Middle frontal gyrus (tissue), 1 donor: ENCODE measurements at regions not wholly inside any gene's neighbourhood (a gene's known extent, or its start where the extent isn't known, plus 50 kb on each side); places are given as distances from the start of the nearest gene placed in this dataset.

Source experiments
- DNase-seq: peaks from one replicate; pipeline ENCODE4 v3.0.0-alpha.2; 2015; ENCODE audit warnings: low spot score; ENCODE audit errors: extremely low spot score

DNA sequence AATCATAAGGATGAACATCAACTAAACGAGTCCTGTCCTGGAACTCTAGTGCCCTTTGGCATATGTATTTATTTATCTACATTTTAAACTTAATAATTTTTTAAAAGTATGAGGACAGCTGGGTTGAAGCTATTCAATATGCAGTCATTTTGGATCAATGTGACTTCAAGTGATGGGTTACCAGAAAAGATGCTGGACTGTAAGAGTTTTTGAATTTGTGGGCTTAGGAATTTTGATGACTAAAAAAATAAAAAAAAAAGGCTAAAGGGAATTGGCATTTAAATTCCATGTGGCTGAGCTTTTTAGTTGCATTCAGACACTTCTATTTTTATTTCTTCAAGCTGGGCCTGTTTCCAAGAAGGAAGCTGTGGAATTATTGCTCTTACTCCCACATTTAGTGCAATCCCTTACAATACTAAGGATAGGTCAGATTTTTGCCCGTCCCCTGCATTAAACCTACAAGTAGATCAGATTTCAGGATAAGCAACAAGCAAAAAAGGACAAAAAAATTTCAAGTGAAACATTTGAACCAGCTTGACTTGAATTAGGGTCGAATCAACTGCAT lies 704.2 kb upstream of the CITED2 start:
- DNase-seq = no peak

DNA sequence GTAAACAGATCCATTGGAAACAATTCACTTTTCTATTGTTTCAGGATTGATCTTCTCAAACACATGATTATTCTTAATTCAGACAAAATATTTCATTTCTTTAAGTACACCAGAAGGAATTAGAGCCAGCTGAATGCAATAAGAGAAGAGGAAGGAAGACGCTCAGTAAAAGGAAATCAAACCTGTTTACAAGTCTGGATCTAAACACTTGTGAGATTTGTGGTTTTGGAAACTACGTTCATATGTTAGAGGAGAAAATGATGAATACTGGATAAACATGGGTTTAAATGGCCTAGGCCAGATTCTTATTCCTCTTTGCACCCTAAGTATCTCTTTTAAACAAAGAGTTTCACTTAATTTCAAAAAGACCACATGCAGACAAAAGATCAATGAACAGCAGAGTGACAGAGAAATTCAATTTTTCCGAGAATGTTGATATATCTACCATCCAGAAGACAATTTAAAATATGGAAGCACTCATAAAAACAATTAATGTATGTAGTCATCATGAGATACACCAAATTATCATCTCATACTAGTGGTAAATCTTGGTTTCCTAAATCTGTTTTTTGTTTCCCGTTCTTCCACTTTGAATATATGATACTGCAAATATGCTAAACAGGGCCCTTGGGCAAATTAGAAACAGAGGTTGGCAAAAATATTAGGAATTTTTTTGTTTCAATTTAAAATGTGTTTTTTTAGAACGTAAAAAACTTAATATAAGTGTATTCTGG lies 703.5 kb upstream of the CITED2 start:
- no peak for DNase-seq

DNA sequence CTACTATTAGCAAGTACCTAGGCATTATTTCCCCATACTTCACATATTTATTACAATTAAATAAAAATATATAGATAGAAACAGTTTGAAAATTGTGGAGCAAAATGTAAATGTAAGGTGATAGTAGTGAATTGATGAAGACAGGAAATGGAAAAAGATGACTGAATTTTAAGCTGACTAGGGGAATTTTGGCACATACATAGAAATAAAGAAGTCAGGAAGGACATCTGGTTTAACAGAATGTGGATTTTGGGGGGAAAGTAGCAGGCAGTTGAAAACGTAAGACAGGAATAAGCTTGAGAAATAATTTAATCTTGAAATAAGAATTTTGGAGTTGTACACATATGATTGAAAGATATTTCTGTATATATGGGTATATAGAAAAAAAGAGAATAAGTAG lies 701.7 kb upstream of the CITED2 start:
- no peak for DNase-seq

DNA sequence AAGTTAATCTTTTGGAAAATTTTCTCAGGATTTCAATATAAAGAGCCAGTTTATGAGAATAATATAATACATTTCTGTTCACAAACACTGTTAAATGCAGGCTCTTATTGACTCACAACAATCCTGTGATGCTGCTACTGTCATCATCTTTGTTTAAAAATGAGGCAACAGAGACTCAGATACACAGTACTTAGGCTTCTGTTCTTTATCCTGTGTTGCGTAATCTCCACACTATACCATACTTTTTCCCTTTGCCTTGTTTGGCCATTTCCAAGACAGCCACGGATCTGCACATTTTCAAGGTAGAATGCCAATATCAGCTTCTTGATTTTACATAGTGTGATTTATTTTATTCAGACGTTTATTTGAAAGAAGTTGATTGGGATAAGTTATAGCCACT lies 699.0 kb upstream of the CITED2 start:
- no peak for DNase-seq

DNA sequence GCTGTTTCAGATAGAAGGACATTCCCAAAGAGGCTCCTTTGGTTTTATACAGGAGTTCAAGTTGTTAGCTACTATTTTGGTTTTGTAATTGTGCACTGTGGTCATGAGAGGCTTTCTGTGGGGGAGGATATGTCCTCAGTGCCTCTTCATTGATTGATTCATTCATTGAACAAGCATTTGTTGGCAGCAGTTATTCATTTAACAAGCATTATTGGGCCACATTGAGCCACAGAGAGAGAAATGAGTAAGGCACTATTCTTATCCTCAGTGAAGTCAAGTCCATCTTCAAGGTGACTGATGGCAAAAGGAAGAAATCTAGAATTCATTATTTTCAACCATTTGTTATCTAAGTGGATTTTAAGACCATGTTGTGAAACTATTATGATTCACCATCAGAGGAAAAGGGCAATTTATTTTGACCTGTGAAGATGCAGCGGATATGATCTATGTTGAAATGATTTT lies 697.2 kb upstream of the CITED2 start:
- DNase-seq = no peak

DNA sequence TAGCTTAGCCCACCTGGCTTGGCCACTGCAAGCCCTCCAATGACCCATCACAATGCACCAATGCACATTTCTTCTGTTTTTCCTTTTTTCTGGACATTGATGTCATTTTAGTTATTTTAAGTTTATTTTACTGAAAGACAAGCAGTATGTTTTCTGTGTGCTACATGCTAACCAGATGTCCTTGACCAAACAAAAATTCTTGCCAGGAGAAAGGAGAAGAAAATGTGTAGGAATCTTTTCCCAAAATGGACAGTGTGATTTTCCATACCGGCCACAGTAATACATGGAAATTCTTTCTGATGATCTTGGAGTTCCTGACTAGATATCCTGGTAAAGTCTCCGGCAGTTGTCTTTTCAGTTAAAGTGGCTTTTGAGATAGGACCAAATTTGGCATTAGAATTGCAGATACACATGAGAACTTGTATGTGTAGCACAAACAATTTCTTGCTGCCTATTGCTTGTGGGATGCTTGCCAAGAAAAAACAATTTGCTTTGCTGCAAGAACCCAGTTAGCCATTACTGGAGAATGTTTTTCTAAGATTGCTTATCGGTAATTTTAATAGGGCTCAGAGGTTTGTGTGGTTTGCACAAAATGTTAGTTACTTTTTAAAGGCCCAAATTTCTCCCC lies 696.5 kb upstream of the CITED2 start:
- no peak for DNase-seq

DNA sequence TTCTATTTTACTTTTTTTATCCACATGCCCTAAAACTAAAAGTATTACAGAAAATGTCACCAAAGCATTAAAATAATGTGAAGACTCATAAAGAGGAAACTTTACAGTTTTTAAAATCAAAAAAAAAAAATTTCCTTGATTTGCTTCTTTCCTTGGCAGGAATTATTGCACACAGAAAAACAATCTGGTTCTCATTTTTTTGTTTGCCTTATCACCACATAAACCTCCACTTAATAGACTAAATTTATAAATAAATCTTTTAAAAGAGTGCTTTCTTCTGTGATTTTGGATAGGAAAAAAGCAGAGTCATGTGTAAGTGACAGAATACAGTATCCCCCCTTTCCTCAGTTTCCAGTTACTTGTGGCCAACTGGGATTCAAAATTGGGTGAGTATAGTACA lies 695.1 kb upstream of the CITED2 start:
- no peak for DNase-seq

DNA sequence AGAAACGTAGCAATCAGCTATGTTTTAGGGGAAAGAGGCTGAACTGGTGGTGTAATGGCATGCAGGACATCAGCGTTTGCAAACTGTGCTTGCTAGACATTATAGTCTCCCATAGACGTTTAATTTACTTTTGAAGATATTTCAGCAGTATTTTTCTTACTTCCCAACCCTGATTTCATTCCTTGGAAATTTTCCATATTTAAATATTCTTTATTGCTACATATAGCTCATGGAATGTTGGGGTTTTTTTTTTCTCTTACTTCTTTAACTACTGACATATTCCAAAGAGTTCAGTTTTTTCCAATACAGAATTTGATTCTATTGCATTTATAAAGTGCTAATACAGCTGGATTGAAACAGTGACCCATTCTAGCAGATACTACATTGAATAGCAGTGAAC lies 694.4 kb upstream of the CITED2 start:
- no peak for DNase-seq

DNA sequence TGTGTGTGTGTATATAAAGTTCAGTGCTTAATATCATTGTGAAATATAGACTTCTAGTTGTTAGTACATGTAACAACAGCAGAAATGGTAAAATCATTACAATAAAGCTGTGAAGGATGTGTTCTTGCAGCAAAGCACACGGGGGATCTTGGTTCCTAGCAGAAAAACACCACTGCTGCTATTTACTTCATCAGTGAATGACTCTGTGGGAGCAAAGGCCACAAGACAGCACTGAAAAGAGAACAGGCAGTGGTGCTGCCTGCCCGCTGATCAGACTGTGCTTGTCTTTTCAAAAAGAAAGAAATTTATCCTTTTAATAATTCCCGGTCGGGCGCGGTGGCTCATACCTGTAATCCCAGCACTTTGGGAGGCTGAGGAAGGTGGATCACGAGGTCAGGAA lies 689.9 kb upstream of the CITED2 start:
- no peak for DNase-seq

DNA sequence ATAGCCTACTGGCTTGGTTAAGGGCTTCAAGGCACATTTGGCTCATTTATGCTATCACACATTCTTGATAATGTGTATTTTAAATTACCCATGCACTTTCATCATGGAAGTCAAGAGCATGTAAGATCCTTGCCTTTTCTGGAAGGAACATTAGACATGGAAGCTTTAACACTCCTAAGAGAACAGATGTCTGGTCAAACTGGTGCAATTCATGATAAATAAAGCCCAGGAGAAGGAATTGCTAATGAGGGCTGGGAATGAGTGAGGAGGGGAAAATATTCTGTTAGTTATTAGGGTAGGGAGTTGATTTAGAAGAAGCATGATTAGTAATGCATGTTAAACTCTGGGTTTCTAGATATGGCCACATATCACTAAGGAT lies 688.6 kb upstream of the CITED2 start:
- no peak for DNase-seq

DNA sequence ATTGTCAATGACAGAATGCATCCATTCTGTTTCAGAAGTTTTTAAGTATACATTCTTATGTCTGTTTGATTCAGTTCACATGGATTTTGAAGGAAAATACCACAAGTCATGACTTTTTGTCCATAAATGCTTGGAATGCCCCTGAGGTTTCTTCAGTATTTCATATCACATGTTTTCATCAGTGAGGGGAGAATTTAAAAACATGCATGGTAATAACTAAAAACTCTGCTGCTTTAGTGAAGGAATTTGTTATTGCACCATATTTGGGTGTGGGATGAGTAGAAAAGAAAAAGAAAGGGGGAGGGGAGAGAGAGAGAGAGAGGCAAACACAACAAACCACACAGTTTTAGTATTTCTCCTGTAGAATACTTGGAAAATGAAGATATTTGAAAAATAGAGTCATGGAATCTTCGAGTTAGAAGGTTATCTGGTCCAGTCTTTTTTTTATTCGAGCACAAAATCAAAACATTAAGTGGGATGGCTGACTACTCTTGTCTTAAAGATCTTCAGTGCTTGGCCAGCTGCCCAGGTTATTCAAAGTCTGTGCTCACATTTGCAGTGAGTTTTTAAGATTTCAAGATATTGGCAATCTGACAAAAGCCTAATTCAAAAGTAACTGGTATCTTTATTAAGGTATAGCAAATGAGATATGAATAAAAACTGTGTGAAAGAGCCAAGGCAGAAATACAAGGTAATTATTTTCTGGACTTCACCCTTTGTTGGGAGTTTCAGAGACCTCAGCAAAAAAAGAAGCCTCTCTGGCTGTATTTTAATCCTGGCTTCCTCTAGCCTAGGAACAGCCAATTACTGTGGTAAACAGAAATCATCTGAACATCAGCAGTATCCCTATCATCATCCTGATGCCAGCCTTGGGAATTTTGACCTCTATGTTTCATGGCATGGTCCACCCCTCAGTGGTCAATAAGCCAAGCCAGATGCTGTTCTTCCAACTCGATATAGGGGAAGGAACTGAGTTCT lies 687.9 kb upstream of the CITED2 start:
- no peak for DNase-seq

DNA sequence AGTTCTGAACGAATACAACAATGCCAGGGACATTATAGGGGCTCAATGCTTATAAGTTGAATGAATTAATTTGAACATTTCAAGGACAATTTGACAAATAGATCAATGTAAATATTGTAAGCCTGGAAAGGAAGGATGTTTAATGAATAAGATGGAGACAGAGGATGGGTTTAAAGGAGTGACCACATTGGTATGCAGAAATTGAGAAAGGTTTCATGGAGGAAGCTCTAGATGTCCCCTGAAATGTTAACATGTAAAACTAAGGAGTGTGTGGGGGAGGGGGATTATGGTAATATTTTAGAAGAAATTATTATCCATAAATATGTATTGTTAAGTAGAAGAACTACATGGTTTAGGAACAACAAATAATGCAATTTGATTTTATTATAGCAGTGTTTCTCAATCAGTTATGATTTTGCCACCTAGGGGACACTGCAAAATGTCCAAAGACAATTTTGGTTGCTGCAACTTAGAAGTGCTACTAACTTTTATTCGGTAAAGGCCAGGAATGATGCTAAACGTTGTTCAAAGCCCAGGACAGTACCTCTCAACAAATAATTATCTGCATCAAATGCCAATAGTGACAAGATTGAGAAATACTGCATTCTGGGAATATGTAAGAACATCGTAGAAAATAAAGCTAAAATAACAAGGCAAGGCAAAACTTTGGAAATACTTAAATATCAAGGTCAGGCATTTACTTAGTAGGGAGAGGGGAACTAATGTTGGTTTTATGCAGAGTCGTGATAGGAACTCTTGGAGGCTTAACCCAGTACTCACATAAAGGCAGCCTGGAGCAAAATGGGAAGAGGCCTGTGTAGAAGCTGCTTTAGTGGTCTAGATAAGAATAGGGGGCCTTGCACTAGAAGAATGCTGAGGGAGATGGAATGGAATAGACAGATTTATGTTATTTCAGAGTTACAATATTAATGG lies 686.9 kb upstream of the CITED2 start:
- no peak for DNase-seq

DNA sequence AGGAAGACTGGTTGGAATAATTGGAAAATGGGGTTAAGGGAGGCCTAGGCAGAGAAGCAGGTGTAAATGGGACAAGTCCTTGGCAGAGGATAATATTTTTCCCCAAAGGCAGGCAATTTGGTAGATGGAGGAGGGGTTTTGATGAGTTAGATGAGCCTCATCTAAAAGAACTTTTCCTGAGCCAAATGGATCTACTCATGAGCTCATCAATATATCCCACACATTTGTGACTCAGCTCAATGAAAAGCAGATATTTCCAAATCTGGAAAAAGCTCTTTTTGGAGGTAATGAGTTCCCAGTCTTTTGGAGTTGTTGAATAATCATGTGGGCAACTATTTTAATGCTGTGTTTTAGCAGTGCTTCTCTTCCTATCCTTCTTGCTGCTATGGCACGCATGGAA lies 685.5 kb upstream of the CITED2 start:
- no peak for DNase-seq

DNA sequence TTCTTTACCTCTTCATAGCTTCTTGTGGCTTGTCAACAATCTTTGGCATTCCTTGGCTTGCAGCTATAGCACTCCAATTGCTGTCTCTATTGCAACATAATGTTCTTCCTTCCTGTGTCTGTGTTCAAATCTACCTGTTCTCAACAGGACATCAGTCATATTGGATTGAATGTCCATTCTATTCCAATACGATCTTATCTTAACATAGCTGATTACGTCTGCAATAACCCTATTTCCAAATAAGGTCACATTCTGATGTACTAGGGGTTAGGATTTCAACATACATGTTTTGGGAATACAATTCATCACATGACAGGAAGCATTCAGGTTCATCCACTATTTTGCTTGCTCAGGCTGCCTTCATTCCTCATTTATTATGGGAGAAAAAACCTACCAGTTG lies 684.4 kb upstream of the CITED2 start:
- no peak for DNase-seq

DNA sequence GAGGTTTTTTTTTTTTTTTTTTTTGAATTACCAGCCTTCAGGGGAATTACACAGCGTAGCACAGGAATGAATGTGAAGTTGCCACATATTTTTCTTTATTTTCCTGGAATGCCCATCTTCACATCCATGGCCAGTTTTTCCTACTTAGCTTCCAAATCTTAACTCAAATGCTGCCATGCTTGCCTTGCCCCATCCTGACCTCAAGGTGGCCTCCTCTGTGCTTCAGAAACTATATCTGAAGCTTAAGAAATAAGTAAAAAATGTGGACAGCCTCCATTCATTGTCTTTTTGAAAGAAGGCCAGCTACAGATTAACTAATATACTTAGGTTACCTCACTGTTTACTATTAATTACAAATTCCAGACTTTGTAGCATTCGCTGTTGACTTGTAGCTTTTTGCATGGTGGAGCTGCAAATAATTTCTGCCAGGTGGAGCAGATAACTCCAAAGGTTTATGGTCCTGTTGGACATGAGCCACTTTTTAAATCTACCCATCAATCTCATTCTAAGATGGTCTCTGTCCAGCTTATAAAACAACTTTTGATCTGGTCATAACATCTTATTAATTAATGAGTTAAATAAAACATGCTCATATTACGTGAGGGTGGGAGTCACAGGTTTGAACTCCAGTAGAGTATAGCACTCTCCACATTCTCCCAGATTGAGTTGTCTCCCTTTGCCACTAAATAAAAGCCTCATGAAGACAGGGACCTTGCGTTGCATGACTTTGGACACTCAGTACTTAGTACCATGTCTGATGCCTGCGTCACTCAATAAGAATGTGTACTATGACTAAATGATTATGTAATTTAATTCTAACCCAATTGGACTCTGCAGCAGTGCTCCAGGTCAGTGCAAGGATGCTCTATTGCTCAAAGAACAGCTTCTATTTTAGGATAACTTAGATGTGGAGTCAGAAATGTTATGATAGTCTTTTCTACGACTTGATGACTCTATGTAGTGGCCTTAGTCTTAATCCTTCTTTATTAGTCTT lies 678.6 kb upstream of the CITED2 start:
- no peak for DNase-seq

DNA sequence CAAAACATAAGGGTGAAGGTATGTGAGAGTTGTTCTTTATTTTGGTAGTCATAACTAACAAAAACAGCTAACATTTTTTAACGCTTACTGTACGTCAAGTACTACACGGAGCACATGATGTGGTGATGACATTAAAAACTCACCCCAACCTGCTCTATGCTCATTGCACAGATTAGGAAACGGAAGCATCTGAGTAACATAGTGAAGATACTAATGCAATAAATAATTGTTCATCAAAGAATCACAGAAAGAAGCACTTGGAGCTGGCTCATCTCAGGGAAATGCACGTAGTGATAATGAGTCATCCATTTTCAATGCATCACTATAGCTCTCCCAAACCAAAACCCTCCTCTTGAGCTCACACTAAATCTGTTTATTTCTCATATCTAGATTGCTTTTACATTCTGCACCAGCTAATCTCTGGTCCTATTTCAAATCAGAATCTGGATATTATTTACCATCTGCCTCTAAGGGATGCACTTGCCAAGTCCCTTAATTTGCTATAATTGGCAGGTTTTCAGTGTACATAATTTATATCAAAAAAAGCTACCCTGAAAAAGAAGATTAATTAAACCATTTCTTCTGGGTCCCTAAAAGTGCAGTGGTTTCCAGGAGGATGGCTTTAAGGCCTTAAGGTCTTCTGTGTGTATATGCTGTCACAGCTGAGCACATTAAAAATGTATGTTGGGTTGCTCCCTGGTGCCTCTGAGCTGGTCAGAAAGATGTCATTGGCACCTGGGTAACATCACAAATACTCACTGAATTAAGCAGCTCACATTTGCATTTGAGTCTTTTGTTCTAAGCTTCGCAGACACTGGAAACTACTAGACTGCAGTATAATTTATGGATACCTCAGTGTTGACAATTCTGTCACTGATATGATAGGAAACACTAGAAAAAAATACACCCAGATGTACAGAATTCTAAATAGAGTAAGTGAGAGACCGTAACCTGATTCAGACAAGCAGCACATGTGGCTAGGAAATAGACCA lies 677.4 kb upstream of the CITED2 start:
- DNase-seq = no peak

DNA sequence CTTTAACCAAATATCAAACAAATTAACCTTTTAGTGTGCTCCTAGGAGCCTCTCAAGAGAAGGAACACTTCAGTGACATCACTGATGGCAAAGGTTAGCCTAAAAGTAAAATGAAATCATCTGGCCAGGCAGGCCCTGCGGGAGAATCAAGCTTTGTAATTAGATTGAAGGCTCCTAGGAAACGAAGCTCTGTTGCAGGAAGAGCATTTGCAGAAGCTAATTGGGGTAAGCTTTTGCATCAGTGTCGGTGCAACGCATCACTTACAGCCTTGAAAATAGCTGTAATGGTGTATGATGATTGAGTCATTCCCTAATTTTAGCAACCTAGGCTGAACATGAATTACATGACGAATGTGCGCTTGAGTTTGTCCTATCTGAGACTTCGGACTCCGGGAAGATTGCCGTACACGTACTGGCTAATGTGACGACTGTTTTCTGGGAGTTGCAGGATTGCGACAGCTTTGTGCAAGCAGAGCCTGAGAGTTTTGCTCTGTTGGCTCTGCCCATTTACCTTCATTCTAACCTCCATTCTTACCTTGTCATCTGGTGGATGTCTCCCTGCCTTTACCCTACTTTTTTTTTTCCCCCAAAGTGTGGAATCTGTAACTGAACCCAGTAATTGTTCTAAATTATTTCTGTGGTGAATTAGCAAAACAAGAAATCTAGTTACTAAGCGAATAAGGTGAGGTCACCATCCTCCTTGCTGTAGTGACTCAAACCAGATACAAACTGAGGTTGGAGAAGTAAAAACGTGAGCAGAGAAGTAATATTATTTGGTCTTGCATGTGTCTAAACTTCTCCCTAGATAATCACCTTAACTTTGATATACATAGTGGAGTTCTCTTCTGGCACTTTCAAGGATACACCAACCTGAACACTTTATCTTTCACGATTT lies 675.9 kb upstream of the CITED2 start:
- no peak for DNase-seq
